A673 (cell line): ENCODE measurements at regions not wholly inside any gene's neighbourhood (a gene's known extent, or its start where the extent isn't known, plus 50 kb on each side); places are given as distances from the start of the nearest gene placed in this dataset.

Experiments used
- BruUV-seq: library from RNA; stranded (reverse); fragments of 400-500 nt; replicated peaks from 2 replicates; lab custom pipeline; 2021; lab: Mats Ljungman, UMichigan
- CTCF ChIA-PET: fragments of 300-600 bp; sonication (Branson Sonifier 250); formaldehyde crosslinking; loops from one replicate; lab custom pipeline; 2022; ENCODE audit warnings: antibody characterized with exemption; lab: Charles Lee
- POLR2A ChIA-PET: fragments of 300-600 bp; sonication (Branson Sonifier 250); formaldehyde crosslinking; loops from one replicate; lab custom pipeline; 2022; ENCODE audit warnings: antibody characterized with exemption; ENCODE audit not compliant: low non-redundant PET; lab: Charles Lee
- DNase-seq: peaks from one replicate; pipeline ENCODE4 v3.0.0-alpha.2; 2015; ENCODE audit warnings: low spot score
- H3K27ac ChIP-seq: fragments of 200-600 bp; sonication (generic); 2 replicates; pipeline ENCODE4 v1.5.1; 2016; ENCODE audit warnings: mixed run types, low read depth, mild to moderate bottlenecking, mixed read lengths, antibody characterized with exemption, low read length; ENCODE audit not compliant: poor library complexity, severe bottlenecking
- H3K27me3 ChIP-seq: fragments of 200-600 bp; sonication (generic); replicated peaks from 2 replicates; pipeline ENCODE4 v1.6.1; 2017; ENCODE audit warnings: mixed run types, low read depth, mild to moderate bottlenecking, mixed read lengths, antibody characterized with exemption, low read length; ENCODE audit not compliant: insufficient read depth, poor library complexity
- H3K36me3 ChIP-seq: fragments of 200-600 bp; sonication (generic); 2 replicates; pipeline ENCODE4 v1.6.1; 2016; ENCODE audit warnings: mixed run types, mild to moderate bottlenecking, mixed read lengths, antibody characterized with exemption, low read length; ENCODE audit not compliant: insufficient read depth, poor library complexity, severe bottlenecking
- H3K4me1 ChIP-seq: fragments of 200-600 bp; sonication (generic); 2 replicates; pipeline ENCODE4 v1.6.1; 2017; ENCODE audit warnings: mixed run types, mild to moderate bottlenecking, mixed read lengths, antibody characterized with exemption, low read length; ENCODE audit not compliant: insufficient read depth, poor library complexity, severe bottlenecking
- H3K4me3 ChIP-seq: fragments of 200-600 bp; sonication (generic); 2 replicates; pipeline ENCODE4 v1.5.1; 2016; ENCODE audit warnings: low read depth, mixed run types, mild to moderate bottlenecking, mixed read lengths, low read length; ENCODE audit not compliant: poor library complexity, severe bottlenecking
- H3K9me3 ChIP-seq: fragments of 200-600 bp; sonication (generic); 2 replicates; pipeline ENCODE4 v1.6.1; 2016; ENCODE audit warnings: mixed run types, low read depth, mild to moderate bottlenecking, mixed read lengths, antibody characterized with exemption, low read length; ENCODE audit not compliant: poor library complexity, severe bottlenecking
- CTCF ChIP-seq: fragments of 300-800, 200-600 bp; sonication (generic); conservative IDR thresholded peaks from 2 replicates; pipeline ENCODE4 v1.5.1; 2017; ENCODE audit warnings: low read depth, mild to moderate bottlenecking, antibody characterized with exemption, low read length, moderate library complexity, mixed read lengths
- EZH2 ChIP-seq: fragments of 200-600 bp; sonication (generic); IDR thresholded peaks from 2 replicates; pipeline ENCODE4 v1.6.1; 2017; ENCODE audit warnings: borderline replicate concordance, low read depth, mild to moderate bottlenecking, mixed read lengths, antibody characterized with exemption, low read length; ENCODE audit not compliant: poor library complexity, severe bottlenecking
- intact Hi-C: fragments of 100-400 bp; cut with micrococcal nuclease; formaldehyde crosslinking; loops from one replicate; pipeline ENCODE4 v1.10.0; 2022; ENCODE audit not compliant: unreplicated experiment

GRCh38 chr19:30685426-30686000 is 313.3 kb downstream of the ZNF536 start:
- Histone ChIP-seq H3K27ac (peak overlapping the region; percentile 68), H3K27me3 (no peaks in the 10 kb centered on the region), H3K36me3 (no peaks in the 10 kb centered on the region), H3K4me1 (peaks cover 28% of the 10 kb centered on the region), H3K9me3 (no peaks in the 10 kb centered on the region), H3K4me3 (no peak overlapping the region)
- TF ChIP-seq CTCF (no peak), EZH2 (no peak)
- no TSS peak for BruUV-seq
- ChIA-PET CTCF (interaction anchor here (0.7 to 0.8 kb wide), 3 partner anchors 11 to 1357 kb away, joined by 3 to 7 read pairs (median 3); no protein-coding TSS in a partner anchor), POLR2A (no interaction called here)
- intact Hi-C loops = loop anchor here (5.0 to 10.0 kb wide), 5 partner anchors 97 to 1889 kb away; no protein-coding TSS in a partner anchor
- DNase-seq = no peak

- no peak for DNase-seq
- peaks cover 28% of the 10 kb centered on the region for H3K4me1 ChIP-seq
- no peak overlapping the region for H3K27ac ChIP-seq
- no peaks in the 10 kb centered on the region for H3K36me3 ChIP-seq
- no peaks in the 10 kb centered on the region for H3K27me3 ChIP-seq
- ChIA-PET CTCF (interaction anchor here (2.6 kb wide), 1 partner anchor 15 kb away, joined by 15 read pairs; no protein-coding TSS in a partner anchor), POLR2A (no interaction called here)
- intact Hi-C loops = loop anchor here (5.0 to 10.0 kb wide), 5 partner anchors 98 to 1890 kb away; no protein-coding TSS in a partner anchor
- H3K4me3 ChIP-seq = no peak overlapping the region
- TF ChIP-seq EZH2 (no peak), CTCF (no peak)
- BruUV-seq = no TSS peak
- no peaks in the 10 kb centered on the region for H3K9me3 ChIP-seq
Measured at GRCh38 chr19:30684613-30685012, 312.4 kb downstream of the ZNF536 start.

- BruUV-seq = no TSS peak
- intact Hi-C loops = loop anchor here (10.0 kb wide), 3 partner anchors 462 to 1892 kb away; no protein-coding TSS in a partner anchor
- Histone ChIP-seq H3K36me3 (no peaks in the 10 kb centered on the region), H3K27me3 (no peaks in the 10 kb centered on the region), H3K4me1 (peaks cover 28% of the 10 kb centered on the region), H3K4me3 (no peak overlapping the region), H3K9me3 (no peaks in the 10 kb centered on the region), H3K27ac (no peak overlapping the region)
- no peak for TF ChIP-seq EZH2
- peak; percentile 98 for TF ChIP-seq CTCF
- ChIA-PET CTCF (interaction anchor here (0.6 to 2.6 kb wide), 12 partner anchors 11 to 1541 kb away, joined by 3 to 15 read pairs (median 3); no protein-coding TSS in a partner anchor), POLR2A (interaction anchor here (0.6 to 0.7 kb wide), 2 partner anchors 1493 to 1673 kb away, joined by 3 to 4 read pairs; no protein-coding TSS in a partner anchor)
- DNase-seq = peak; percentile 86
Measured at GRCh38 chr19:30682999-30683536, 310.9 kb downstream of the ZNF536 start.
